ENCODE measurements at regions not wholly inside any gene's neighbourhood (a gene's known extent, or its start where the extent isn't known, plus 50 kb on each side); places are given as distances from the start of the nearest gene placed in this dataset.

DNA sequence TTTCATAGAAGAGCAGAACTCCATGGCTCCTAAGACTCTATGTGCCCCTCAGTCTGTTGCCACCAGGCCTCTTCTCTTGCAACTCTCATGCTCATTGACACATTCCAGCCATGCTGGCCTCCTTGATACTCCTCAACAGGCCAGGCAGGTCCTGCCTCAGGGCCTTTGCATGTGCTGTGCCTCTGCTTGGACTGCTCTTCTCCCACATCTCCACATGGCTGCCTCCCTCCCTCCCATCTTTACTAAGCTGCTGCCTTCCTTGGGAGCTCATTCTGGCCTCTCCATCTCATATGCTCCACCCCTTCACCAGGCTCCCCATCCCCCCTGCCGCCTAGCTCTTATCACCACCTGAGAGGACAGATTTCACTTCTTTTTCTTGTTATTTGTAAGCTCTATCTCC lies 103.8 kb upstream of the GPR26 start:
- Histone ChIP-seq H3K27ac (no peak overlapping the region), H3K4me3 (no peak overlapping the region), H3K27me3 (ENCODE audit: insufficient read depth in 3 of 3, low read length in 2 of 3) (peaks cover 0 to 7% (median 0%) of the 10 kb centered on the region in 3 donors), H3K36me3 (ENCODE audit: insufficient read depth in 1 of 2, low read depth in 1 of 2) (no peaks in the 10 kb centered on the region), H3K4me1 (no peaks in the 10 kb centered on the region), H3K9me3 (no peaks in the 10 kb centered on the region)
- WGBS, 3 donors, result 71 to 83% (median 79%) methylated on average over 1 of the region's 1 CpG
- DNase-seq (no peak), ATAC-seq (no peak)
- intact Hi-C loops (cut with DNase I), result loop anchor here in 1 of 2 donors (10.0 kb wide), 1 partner anchor 908 kb away; no protein-coding TSS in a partner anchor
- TF ChIP-seq CTCF (IDR thresholded peaks at IDR 0.05), result no peak

DNA sequence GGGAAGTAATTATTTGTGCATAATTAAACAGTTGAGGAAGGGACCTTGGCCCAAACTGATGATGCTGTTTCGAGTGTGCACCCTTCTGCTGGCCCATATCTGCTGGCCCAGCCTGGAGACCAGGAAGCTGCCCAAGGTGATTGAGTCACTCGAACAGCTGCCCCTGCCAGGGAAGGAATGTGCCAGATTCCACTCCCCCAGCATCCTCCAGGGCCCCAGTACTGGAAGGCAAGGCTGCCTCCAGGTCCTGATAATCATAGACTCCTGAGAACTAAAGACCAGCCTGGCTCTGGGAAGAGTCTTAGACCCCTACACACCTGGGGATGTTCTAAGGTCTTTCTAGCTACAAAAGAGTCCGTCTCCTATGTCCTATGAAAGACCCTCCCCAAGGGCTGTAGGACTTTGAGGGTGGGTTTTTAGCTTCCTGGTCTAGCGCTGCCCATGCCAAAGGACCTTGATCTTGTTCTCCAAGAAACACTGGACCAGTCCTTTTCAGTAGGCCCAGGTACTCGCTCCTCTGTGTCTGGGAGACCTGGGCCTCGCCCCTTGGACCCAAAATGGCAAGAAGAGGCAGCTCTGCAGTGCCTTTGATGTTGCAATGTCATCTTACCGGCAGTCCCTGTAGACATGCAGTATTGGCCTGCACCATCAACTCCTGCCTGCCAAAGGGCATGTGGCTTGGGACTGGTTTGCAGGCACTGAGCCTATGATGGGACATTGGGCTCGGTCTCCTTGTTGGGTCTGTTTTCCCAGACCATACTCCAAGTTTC lies 103.2 kb upstream of the GPR26 start:
- no peak overlapping the region for H3K4me3 ChIP-seq
- 51 to 61% (median 57%) methylated on average over 8 of the region's 8 CpGs for WGBS, 3 donors
- H3K27me3 ChIP-seq (ENCODE audit: insufficient read depth in 3 of 3, low read length in 2 of 3), result peaks cover 0 to 13% (median 0%) of the 10 kb centered on the region in 3 donors
- DNase-seq (no peak), ATAC-seq (no peak)
- H3K9me3 ChIP-seq, result no peaks in the 10 kb centered on the region
- intact Hi-C loops (cut with DNase I), result loop anchor here in 1 of 2 donors (10.0 kb wide), 1 partner anchor 908 kb away; no protein-coding TSS in a partner anchor
- H3K4me1 ChIP-seq, result no peaks in the 10 kb centered on the region
- no peak for TF ChIP-seq CTCF (IDR thresholded peaks at IDR 0.05)
- H3K27ac ChIP-seq, result no peak overlapping the region
- H3K36me3 ChIP-seq (ENCODE audit: insufficient read depth in 1 of 2, low read depth in 1 of 2), result no peaks in the 10 kb centered on the region

- no peak for TF ChIP-seq CTCF (IDR thresholded peaks at IDR 0.05)
- no peaks in the 10 kb centered on the region for H3K9me3 ChIP-seq
- H3K27me3 ChIP-seq (ENCODE audit: insufficient read depth in 3 of 3, low read length in 2 of 3), result peaks cover 0 to 18% (median 0%) of the 10 kb centered on the region in 3 donors
- no peaks in the 10 kb centered on the region for H3K36me3 ChIP-seq (ENCODE audit: insufficient read depth in 1 of 2, low read depth in 1 of 2)
- DNase-seq, result no peak
- no peak overlapping the region for H3K4me3 ChIP-seq
- intact Hi-C loops (cut with DNase I), result loop anchor here in 1 of 2 donors (10.0 kb wide), 1 partner anchor 909 kb away; no protein-coding TSS in a partner anchor
- no peak for ATAC-seq
- no peaks in the 10 kb centered on the region for H3K4me1 ChIP-seq
- H3K27ac ChIP-seq, result no peak overlapping the region
- 85 to 89% (median 88%) methylated on average over 5 of the region's 5 CpGs for WGBS, 3 donors
Measured at GRCh38 chr10:123563581-123563855, 102.6 kb upstream of the GPR26 start.

DNA sequence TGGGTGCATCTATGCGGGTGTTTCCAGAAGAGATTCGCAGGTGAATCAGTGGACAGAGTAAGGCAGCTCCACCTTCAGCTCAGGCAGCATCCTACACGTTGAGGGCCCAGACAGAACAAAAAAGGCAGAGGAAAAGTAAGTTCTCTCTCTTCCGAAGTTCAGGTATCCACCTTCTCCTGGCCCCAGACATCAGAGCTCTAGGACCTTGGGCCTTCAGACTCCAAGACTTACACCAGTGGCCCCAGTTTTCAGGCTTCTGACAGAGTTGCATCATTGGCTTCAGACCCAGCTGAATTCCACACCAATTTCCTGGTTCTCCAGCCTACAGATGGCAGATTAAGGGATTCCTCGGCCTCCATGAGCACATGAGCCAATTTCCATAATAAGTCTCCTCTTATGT lies 102.2 kb upstream of the GPR26 start:
- Histone ChIP-seq H3K4me1 (no peaks in the 10 kb centered on the region), H3K36me3 (ENCODE audit: insufficient read depth in 1 of 2, low read depth in 1 of 2) (no peaks in the 10 kb centered on the region), H3K27me3 (ENCODE audit: insufficient read depth in 3 of 3, low read length in 2 of 3) (peaks cover 0 to 23% (median 0%) of the 10 kb centered on the region in 3 donors), H3K27ac (no peak overlapping the region), H3K9me3 (no peaks in the 10 kb centered on the region), H3K4me3 (no peak overlapping the region)
- ATAC-seq (no peak), DNase-seq (no peak)
- 63 to 68% (median 68%) methylated on average over 5 of the region's 5 CpGs for WGBS, 3 donors
- no peak for TF ChIP-seq CTCF (IDR thresholded peaks at IDR 0.05)
- intact Hi-C loops (cut with DNase I), result loop anchor here in 1 of 2 donors (10.0 kb wide), 1 partner anchor 909 kb away; no protein-coding TSS in a partner anchor
